ENCODE measurements at regions not wholly inside any gene's neighbourhood (a gene's known extent, or its start where the extent isn't known, plus 50 kb on each side); places are given as distances from the start of the nearest gene placed in this dataset.

GRCh38 chr3:64932016-64932518 lies 244.3 kb upstream of the ADAMTS9 start:
- TF ChIP-seq CTCF (IDR thresholded peaks at IDR 0.05) (no peak), EP300 (IDR thresholded peaks at IDR 0.05; ENCODE audit: low read depth) (no peak)

Measured in transverse colon (tissue), 3 donors.